ENCODE measurements at regions not wholly inside any gene's neighbourhood (a gene's known extent, or its start where the extent isn't known, plus 50 kb on each side); places are given as distances from the start of the nearest gene placed in this dataset.

DNA sequence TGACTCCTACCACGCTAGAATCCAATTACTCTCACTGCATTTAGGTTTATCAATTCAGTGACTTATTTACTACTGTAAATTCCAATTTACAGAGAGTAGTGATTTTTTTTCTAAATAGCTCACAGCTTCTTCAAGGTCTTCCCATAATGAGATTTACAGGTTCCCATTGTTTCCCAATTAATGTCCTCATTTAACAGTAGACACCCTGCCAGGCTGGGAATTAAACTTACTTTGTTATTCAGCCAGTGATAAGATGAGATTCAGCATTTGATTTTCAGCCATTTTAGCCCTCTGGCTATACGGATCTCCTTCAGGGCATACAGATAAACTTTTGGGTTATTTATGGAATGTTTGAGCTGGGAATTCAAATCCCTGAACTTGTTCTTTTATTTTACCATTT is 582.9 kb upstream of the EYS start:
- TF ChIP-seq, protein P1, sequence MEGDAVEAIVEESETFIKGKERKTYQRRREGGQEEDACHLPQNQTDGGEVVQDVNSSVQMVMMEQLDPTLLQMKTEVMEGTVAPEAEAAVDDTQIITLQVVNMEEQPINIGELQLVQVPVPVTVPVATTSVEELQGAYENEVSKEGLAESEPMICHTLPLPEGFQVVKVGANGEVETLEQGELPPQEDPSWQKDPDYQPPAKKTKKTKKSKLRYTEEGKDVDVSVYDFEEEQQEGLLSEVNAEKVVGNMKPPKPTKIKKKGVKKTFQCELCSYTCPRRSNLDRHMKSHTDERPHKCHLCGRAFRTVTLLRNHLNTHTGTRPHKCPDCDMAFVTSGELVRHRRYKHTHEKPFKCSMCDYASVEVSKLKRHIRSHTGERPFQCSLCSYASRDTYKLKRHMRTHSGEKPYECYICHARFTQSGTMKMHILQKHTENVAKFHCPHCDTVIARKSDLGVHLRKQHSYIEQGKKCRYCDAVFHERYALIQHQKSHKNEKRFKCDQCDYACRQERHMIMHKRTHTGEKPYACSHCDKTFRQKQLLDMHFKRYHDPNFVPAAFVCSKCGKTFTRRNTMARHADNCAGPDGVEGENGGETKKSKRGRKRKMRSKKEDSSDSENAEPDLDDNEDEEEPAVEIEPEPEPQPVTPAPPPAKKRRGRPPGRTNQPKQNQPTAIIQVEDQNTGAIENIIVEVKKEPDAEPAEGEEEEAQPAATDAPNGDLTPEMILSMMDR (IDR thresholded peaks at IDR 0.05) = no peak
- no peak for TF ChIP-seq ZFX (IDR thresholded peaks at IDR 0.05; ENCODE audit: borderline replicate concordance)
